Transverse colon (tissue), 4 donors: ENCODE measurements at regions not wholly inside any gene's neighbourhood (a gene's known extent, or its start where the extent isn't known, plus 50 kb on each side); places are given as distances from the start of the nearest gene placed in this dataset.
"Not testable (repeated sequence)": the region's sequence is repeated elsewhere in the genome, so short reads cannot be mapped to it uniquely, and the experiment has no call there.

ENCODE experiments used
- EP300 ChIP-seq: sonication (generic); formaldehyde crosslinking; IDR thresholded peaks from one replicate; pipeline ENCODE4 v1.6.1; 2017; ENCODE audit warnings: antibody characterized with exemption, low read depth
- POLR2A ChIP-seq: fragments of 450-650 bp; IDR thresholded peaks from one replicate; pipeline ENCODE4 v1.6.1; 2016; ENCODE audit warnings: antibody characterized with exemption, mild to moderate bottlenecking, moderate library complexity
- POLR2AphosphoS5 ChIP-seq, 3 donors: sonication (generic); formaldehyde crosslinking; IDR thresholded peaks; one replicate each; pipeline ENCODE4 v1.6.1; 2016; ENCODE audit warnings: antibody characterized with exemption in 3 of 3
- TF ChIP-seq, protein P1 (sequence below), 5 experiments: fragments of 200-600 bp in 3 of 5; fragments of 450-650 bp in 2 of 5; sonication (generic) in 3 of 5; IDR thresholded peaks; 1 replicate in 2 of 5; 2 replicates in 3 of 5; pipeline ENCODE4 v1.5.1; 2016 to 2017; ENCODE audit warnings: antibody characterized with exemption in 5 of 5, inconsistent platforms in 3 of 5, mild to moderate bottlenecking in 2 of 5, moderate library complexity in 1 of 5

DNA sequence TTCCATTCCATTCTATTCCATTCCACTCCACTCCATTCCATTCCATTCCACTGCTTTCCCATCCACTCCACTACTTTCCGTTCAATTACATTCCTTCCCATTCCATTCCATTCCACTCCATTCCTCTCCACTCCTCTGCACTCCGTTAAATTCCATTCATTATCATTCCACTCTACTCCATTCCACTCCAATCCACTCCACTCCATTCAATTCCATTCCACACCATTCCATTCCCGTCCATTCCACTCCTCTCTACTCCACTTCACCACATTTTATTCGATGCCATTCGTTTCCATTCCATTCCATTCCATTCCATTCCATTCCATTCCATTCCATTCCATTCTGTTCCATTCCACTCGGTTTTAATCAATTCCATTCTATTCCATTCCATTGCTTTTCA is 2571.5 kb upstream of the TPTE start:
- TF ChIP-seq POLR2A; POLR2AphosphoS5 (IDR thresholded peaks at IDR 0.05); EP300: not testable (repeated sequence)
- TF ChIP-seq, protein P1, sequence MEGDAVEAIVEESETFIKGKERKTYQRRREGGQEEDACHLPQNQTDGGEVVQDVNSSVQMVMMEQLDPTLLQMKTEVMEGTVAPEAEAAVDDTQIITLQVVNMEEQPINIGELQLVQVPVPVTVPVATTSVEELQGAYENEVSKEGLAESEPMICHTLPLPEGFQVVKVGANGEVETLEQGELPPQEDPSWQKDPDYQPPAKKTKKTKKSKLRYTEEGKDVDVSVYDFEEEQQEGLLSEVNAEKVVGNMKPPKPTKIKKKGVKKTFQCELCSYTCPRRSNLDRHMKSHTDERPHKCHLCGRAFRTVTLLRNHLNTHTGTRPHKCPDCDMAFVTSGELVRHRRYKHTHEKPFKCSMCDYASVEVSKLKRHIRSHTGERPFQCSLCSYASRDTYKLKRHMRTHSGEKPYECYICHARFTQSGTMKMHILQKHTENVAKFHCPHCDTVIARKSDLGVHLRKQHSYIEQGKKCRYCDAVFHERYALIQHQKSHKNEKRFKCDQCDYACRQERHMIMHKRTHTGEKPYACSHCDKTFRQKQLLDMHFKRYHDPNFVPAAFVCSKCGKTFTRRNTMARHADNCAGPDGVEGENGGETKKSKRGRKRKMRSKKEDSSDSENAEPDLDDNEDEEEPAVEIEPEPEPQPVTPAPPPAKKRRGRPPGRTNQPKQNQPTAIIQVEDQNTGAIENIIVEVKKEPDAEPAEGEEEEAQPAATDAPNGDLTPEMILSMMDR (IDR thresholded peaks at IDR 0.05), result not testable (repeated sequence)
